ENCODE measurements at regions not wholly inside any gene's neighbourhood (a gene's known extent, or its start where the extent isn't known, plus 50 kb on each side); places are given as distances from the start of the nearest gene placed in this dataset.

DNA sequence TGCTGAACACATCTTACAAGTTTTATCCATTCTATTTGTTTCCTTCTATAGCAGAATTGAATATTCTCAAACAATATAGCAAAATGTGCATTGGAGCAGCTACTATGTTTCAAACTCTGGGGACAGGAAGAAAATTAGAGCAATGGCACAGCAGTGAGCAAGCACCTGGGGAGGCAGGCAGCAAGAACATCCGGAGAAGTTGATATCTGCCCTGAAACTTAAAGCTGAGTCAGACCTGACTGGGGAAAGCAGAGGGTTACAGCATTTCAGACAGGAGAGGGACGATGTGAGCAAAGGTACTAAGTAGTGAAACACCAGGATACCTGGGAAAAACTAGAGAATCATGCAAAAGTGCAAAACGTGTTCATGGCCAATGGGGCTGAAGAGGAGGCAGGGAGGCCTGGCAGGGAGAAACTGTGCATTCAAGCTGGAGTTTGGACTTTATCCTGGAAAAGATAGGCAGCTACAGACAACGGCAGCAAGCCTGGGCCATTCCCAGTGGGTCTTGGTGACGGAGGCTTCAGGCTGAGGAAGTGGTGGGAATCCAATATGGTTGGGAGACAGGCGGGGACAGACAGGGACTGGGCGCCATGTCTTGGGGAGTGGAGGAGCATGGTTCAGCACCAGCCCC lies 118.0 kb upstream of the CDKN3 start:
- H4K20me1 ChIP-seq (ENCODE audit: insufficient read depth, poor library complexity, severe bottlenecking): no peaks in the 10 kb centered on the region
- DNase-seq (ENCODE audit: low spot score): no peak
- no peak overlapping the region for H3K4me3 ChIP-seq
- no peaks in the 10 kb centered on the region for H3K27me3 ChIP-seq
- H3K4me1 ChIP-seq (ENCODE audit: insufficient read depth): no peaks in the 10 kb centered on the region
- no peaks in the 10 kb centered on the region for H3K36me3 ChIP-seq (replicated peaks; ENCODE audit: insufficient read depth, low read depth)
- TF ChIP-seq EZH2phosphoT487 (IDR thresholded peaks at IDR 0.05; ENCODE audit: low read depth, severe bottlenecking, unreplicated experiment): no peak
- no peak for TF ChIP-seq EZH2 (IDR thresholded peaks at IDR 0.05; ENCODE audit: borderline replicate concordance)
- TF ChIP-seq, protein P1, sequence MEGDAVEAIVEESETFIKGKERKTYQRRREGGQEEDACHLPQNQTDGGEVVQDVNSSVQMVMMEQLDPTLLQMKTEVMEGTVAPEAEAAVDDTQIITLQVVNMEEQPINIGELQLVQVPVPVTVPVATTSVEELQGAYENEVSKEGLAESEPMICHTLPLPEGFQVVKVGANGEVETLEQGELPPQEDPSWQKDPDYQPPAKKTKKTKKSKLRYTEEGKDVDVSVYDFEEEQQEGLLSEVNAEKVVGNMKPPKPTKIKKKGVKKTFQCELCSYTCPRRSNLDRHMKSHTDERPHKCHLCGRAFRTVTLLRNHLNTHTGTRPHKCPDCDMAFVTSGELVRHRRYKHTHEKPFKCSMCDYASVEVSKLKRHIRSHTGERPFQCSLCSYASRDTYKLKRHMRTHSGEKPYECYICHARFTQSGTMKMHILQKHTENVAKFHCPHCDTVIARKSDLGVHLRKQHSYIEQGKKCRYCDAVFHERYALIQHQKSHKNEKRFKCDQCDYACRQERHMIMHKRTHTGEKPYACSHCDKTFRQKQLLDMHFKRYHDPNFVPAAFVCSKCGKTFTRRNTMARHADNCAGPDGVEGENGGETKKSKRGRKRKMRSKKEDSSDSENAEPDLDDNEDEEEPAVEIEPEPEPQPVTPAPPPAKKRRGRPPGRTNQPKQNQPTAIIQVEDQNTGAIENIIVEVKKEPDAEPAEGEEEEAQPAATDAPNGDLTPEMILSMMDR (IDR thresholded peaks at IDR 0.05; ENCODE audit: poor library complexity): no peak
- H3K79me2 ChIP-seq: no peaks in the 10 kb centered on the region
- no peak overlapping the region for H3K4me2 ChIP-seq
- WGBS (ENCODE audit: low lambda C conversion rate, missing lambda C conversion rate): 86% methylated on average over 7 of the region's 7 CpGs
- no peak overlapping the region for H3K27ac ChIP-seq
- no peaks in the 10 kb centered on the region for H3K9me3 ChIP-seq (ENCODE audit: low read depth)
- H3K9me2 ChIP-seq (replicated peaks; ENCODE audit: insufficient read depth): no peaks in the 10 kb centered on the region
- no peak overlapping the region for H2AFZ ChIP-seq

- Histone ChIP-seq H3K4me3 (no peak overlapping the region), H3K27ac (no peak overlapping the region), H3K4me2 (no peak overlapping the region), H2AFZ (no peak overlapping the region), H3K36me3 (replicated peaks; ENCODE audit: insufficient read depth, low read depth) (no peaks in the 10 kb centered on the region), H3K27me3 (no peaks in the 10 kb centered on the region), H3K4me1 (ENCODE audit: insufficient read depth) (peaks cover 3% of the 10 kb centered on the region), H3K79me2 (no peaks in the 10 kb centered on the region), H4K20me1 (ENCODE audit: insufficient read depth, poor library complexity, severe bottlenecking) (no peaks in the 10 kb centered on the region), H3K9me2 (replicated peaks; ENCODE audit: insufficient read depth) (no peaks in the 10 kb centered on the region), H3K9me3 (ENCODE audit: low read depth) (no peaks in the 10 kb centered on the region)
- TF ChIP-seq EZH2phosphoT487 (IDR thresholded peaks at IDR 0.05; ENCODE audit: low read depth, severe bottlenecking, unreplicated experiment) (no peak), EZH2 (IDR thresholded peaks at IDR 0.05; ENCODE audit: borderline replicate concordance) (no peak)
- TF ChIP-seq, protein P1 (IDR thresholded peaks at IDR 0.05; ENCODE audit: poor library complexity): no peak
- 89% methylated on average over 2 of the region's 2 CpGs for WGBS (ENCODE audit: low lambda C conversion rate, missing lambda C conversion rate)
- DNase-seq (ENCODE audit: low spot score): no peak
These were observed 114.0 kb upstream of the CDKN3 start for GRCh38 chr14:54282849-54283248.

DNA sequence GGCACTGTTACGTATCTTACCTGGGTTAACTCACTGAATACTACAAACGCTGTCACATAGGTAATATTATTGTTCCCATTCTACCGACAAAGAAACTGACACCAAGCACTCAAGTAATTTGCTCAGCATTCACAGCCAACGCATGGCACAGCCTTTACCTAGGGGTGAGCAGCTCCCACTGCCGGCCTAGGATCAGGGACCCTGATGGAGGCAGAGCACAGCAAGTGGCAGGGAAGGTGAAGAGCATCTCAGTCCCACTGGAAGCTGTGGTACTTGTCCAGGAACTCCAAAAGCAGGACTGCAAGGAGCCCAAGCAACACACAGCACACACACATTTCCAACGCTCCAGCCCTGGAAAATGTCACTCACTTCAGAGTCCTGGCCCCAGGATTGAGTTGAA lies 111.8 kb upstream of the CDKN3 start:
- TF ChIP-seq, protein P1 (IDR thresholded peaks at IDR 0.05; ENCODE audit: poor library complexity): no peak
- TF ChIP-seq EZH2phosphoT487 (IDR thresholded peaks at IDR 0.05; ENCODE audit: low read depth, severe bottlenecking, unreplicated experiment): no peak
- no peak for TF ChIP-seq EZH2 (IDR thresholded peaks at IDR 0.05; ENCODE audit: borderline replicate concordance)
- Histone ChIP-seq H3K4me2 (no peak overlapping the region), H3K4me1 (ENCODE audit: insufficient read depth) (peaks cover 6% of the 10 kb centered on the region), H2AFZ (no peak overlapping the region), H3K79me2 (no peaks in the 10 kb centered on the region), H3K36me3 (replicated peaks; ENCODE audit: insufficient read depth, low read depth) (no peaks in the 10 kb centered on the region), H3K27ac (peak overlapping the region; percentile 52), H4K20me1 (ENCODE audit: insufficient read depth, poor library complexity, severe bottlenecking) (no peaks in the 10 kb centered on the region), H3K9me2 (replicated peaks; ENCODE audit: insufficient read depth) (no peaks in the 10 kb centered on the region), H3K27me3 (no peaks in the 10 kb centered on the region), H3K4me3 (no peak overlapping the region), H3K9me3 (ENCODE audit: low read depth) (no peaks in the 10 kb centered on the region)
- WGBS (ENCODE audit: low lambda C conversion rate, missing lambda C conversion rate): 95% methylated on average over 6 of the region's 6 CpGs
- no peak for DNase-seq (ENCODE audit: low spot score)

Data from hepatocyte (in vitro differentiated cells).